Endothelial cell of hepatic sinusoid (primary cell): ENCODE measurements at regions not wholly inside any gene's neighbourhood (a gene's known extent, or its start where the extent isn't known, plus 50 kb on each side); places are given as distances from the start of the nearest gene placed in this dataset.

ENCODE experiments used
- in situ Hi-C: cut with HindIII; loops from 2 replicates; pipeline ENCODE4 v1.10.0; 2017; ENCODE audit warnings: low sequenced_read_pairs

DNA sequence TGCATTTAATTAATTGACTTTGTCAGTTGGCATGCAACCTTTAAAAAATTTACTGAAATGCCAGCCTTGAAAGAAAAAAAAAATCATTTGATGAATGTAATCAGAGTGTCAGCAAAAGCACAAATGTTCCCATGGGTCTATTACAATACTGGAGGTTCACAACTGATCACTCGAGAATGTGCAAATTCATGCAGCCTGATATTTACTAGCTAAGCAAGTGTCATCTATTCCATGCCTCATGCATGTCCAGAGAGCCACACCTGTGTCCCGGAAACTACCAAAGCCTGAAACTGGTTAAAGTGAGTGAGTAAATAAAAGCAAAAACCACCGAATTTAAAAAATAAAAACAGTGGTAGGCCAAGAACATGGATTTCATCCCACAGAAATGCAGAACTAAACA, 415.3 kb upstream of the ID2 start:
- in situ Hi-C loops, result no loop called here

DNA sequence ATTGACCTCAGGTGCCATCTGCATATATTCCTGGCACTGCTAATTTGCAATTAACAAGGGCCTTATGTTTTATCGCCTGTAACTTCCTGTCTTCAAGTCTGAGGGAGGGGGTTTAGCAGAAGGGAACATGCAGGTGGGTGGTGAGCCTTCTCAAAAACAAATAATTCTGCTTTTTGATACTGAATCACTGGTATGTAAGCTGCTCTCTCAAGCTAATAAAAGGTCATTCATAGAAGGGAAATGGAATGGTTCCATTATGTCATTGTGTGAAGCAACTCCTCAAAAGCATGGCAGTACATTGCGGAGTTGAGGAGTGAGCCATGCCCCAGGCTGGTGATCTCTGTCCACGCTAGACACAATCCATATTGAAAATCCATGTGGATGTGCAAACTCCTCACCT, 414.8 kb upstream of the ID2 start:
- in situ Hi-C loops, result no loop called here

DNA sequence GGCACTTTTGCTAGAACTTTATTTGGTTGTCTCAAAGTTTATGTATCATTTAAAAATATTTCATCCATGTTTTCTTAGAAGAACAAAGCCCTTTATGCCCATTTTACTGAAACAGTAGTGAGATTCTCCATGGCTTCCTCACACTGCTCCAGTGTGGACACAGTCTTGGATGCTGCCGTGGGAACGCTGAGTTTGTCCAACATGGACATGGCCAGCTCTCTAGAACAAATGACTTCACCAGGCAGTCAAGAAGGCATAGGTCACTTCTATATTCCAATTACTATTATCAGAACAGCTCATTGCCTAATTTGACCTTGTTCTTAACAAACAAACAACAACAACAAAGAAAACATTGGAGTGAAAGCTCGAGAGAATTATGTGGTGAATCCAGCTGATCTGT, 414.1 kb upstream of the ID2 start:
- in situ Hi-C loops, result no loop called here

- in situ Hi-C loops, result no loop called here
Observed at GRCh38 chr2:8268172-8268783, 413.6 kb upstream of the ID2 start.

- in situ Hi-C loops, result no loop called here
Observed at GRCh38 chr2:8270699-8271098, 411.2 kb upstream of the ID2 start.

GRCh38 chr2:8271461-8271860, 410.4 kb upstream of the ID2 start:
- in situ Hi-C loops, result no loop called here

GRCh38 chr2:8276026-8276425, 405.8 kb upstream of the ID2 start:
- in situ Hi-C loops, result no loop called here

DNA sequence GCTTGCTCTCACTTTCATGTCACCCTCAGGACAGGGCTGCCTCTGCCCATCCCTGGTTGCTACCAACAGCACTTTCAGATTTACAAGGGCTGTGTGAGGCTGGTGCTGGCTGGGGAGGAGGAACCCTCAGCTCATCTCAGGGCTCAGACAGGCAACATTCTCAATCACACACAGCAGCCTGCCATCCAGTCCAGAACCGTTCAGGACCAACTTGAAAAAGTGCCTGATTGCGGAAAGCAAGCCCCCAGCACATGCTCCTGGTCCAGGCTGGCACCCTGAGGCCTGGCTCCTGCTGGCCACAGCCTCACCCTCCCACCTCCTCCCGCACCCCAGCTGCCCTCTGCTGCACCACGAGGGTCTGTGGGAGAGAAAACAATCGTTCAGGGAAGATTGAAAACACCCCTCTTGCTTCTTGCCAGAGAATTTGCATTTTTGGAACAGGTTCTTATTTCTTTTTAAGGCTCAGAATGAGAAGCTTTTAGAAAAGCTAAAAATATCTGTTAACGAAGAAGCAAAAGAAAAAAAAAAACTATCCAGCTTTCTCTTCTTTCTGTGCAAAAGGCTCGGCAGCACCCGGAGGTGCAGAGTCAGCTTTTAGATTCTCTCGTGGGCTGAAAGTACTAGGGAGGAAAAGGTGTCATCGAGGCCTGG, 403.8 kb upstream of the ID2 start:
- in situ Hi-C loops, result no loop called here

DNA sequence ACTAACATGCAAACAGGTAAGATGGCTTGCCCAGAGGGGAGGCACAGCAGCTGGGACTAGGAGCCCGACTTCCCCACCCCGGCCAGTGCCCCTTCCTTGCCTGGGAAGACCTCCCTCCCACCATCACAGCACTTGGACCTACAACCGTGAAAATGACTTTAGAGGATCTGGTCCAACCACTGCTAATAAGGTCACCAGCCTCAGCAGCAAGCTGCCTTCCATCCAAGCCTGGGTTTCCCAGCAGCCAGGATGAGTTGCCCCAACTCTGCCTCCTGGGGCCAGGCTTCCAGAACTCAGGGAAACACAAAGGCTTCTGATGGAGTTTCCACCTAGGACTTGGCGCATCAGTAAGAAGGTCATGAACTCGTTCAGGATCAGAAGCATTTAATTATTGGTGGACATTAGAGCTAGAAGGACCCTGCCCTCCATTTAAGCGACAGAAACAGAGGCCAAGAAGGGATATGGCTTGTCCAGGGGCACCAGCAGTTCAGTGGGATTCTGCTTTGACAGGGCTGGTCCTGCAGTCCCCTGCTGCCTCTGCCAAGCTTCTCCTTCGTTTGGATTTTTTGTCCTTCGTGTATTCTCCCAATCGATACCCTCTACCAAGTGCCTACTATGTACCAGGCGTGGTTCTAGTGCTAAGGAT, 403.0 kb upstream of the ID2 start:
- in situ Hi-C loops, result no loop called here

DNA sequence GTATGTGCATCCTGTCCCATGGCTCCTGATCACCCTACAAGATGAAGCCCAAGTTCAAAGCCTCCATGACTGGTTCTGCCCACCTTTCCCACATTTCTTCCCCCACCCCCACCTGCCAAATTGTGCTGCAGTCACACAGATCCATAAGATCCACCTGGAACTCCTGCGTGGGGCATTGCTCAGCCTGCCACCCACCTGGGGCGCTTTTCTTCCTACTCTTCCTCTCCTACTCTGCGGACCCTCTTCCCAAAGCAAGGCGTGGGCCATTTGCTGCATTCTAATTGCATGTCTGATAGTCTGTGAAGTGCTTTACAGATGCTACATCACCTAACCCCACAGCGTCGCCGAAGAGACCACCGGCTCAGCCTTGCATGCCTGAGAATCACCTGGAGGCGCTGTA, 402.4 kb upstream of the ID2 start:
- in situ Hi-C loops, result no loop called here

- in situ Hi-C loops, result no loop called here
Observed at GRCh38 chr2:8281234-8281633, 400.6 kb upstream of the ID2 start.

DNA sequence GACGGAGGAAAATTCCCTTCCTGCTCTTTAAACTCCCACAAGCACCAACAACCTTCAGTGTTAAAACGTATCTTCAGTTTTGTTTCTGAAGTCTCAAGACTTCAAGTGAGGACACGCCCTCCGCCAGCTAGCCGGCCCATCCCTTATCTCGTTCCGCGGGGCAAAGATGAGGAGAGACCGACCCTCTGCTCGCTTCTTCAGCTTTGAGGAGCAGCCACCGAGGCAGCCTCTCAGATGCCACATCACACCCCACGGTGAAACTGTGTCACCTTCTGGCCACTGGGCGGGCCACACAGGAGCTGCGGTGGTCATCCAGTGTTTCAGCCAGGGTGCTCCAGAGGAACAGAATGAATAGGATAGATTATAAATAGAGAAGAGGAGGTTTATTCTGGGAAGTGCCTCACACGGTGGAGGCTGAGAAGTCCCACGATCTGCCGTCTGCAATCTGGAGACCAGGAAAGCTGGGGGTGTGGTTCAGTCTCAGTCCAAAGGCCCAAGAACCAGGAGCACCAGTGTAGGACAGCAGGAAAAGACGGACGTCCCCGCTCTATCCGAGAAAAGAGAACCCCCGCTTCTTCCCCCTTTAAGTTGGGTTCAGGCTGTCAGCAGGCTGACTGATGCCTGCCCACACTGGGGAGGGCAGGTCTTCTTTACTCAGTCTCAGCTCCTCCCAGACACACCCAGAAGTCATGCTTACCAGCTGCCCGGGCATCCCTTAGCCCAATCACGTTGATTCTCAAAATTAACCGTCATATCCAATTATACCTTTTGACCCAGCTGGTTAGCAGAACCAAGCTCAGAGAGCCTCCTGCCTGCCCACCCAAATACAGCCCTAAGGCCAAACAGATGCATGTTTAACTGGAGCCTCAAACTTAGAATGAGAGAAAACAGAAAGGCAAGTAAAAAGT, 399.7 kb upstream of the ID2 start:
- in situ Hi-C loops, result no loop called here

DNA sequence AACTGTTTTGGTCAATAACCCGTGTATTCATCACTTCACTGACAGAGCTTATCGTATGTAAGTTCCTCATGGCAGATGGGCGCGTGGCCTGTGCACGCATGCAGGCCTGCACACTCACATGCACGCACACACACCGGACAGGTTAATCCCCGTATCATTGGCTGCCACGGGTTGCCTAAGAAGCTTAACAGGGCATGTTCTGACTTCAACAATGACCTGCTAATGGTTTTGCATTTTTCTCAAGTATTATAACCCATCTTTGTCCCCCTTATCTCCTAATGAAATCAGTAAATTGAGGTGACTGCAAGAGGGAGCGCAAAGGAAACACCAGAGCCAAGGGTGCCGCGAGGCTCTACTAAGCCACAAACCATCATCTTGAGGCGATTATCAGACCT, 399.0 kb upstream of the ID2 start:
- in situ Hi-C loops, result no loop called here

- in situ Hi-C loops, result no loop called here
Observed at GRCh38 chr2:8285081-8285480, 396.8 kb upstream of the ID2 start.

GRCh38 chr2:8285898-8286297, 396.0 kb upstream of the ID2 start:
- in situ Hi-C loops, result no loop called here

GRCh38 chr2:8288206-8288605, 393.6 kb upstream of the ID2 start:
- in situ Hi-C loops, result no loop called here

DNA sequence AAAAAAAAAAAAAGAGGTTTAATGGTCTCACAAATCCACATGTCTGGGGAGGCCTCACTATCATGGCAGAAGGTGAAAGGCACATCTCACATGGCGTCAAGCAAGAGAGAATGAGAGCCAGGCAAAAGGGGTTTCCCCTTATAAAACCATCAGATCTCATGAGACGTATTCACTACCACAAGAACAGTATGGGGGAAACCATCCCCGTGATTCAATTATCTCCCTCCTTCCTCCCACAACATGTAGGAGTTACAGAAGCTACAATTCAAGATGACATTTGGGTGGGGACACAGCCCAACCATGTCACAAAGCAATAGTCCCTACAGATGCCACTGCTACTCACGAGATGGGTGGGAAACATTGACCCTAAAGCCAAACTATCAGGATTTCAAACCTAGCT, 392.7 kb upstream of the ID2 start:
- in situ Hi-C loops, result no loop called here

DNA sequence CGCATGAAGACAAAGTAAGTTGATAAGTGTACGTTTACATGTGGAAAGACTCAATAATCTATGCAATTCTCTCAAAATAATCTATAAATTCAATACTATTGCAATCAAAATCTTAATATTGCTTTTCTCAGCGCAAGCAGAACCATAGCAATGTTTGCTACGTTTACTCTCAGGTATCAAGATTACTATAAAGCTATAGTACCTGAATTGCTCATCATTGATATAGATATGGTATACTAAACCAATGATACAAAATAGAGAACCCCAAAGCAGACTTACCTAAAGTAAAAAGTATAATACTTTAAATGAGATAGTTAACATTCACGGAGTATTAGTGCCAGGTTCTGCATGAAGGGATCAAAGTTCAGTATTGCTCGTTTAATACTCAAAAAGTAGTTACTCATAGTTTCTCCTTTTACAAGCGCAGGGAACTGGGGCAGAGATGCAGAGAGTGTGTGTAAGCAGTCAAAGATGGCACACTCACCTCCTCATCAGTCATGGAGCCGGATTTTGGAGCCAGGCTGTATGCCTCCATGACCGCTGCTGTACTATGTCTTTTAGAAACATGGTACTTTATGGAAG, 391.0 kb upstream of the ID2 start:
- in situ Hi-C loops, result no loop called here

DNA sequence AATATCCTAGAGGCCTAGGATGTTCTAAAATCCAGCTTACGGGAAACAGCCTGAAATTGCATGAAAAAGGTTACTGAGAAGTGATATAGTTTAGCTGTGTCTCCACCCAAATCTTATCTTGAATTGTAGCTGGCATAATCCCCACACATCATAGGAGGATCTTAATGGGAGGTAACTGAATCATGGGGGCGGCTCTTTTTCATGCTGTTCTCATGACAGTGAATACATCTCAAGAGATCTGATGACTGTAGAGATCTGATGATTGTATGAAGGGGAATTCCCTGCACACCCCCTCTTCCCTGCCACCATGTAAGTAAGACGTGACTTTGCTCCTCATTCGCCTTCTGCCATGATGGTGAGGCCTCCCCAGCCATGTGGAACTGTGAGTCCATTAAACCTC, 385.6 kb upstream of the ID2 start:
- in situ Hi-C loops, result no loop called here

DNA sequence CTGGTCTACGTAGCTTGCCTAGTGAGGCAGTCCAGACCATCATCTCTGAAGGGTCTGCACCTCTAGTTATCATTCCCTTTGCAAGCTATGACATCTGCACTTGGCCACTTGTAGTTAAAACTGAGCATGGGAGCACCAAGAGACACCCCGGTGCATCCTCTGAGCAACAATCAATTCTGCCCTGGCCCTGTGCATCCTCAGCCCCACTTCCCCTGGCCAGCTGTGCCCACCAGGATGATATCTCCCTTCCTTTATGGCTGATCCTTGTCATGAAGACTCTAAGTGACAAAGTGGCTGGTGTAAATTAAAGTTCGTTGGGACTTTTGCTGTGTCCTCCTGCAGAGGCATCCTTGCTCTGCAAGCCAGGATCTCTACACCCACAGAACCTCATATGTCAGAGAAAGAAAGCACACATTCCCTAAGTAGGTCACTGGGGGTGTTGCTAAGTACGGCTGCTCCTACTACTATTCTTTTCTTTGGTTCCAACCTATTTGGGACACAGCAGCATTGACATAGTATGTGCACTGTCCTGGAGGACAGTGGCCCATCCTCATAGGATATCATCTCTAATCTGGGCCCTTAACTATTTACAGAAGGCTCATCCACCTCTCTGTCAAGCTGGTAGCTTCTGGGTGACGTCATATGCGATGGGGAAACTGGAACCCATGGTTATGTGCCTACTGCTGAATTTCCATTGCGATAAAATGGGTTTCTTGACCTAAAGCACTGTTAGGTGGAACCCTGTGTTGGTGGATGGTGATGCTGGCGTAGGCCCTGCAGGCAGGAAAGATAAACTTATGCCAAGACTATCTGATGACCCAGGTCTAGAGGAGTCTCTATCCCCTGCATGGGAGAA, 384.3 kb upstream of the ID2 start:
- in situ Hi-C loops, result no loop called here
